B cell (primary cell): ENCODE measurements at regions not wholly inside any gene's neighbourhood (a gene's known extent, or its start where the extent isn't known, plus 50 kb on each side); places are given as distances from the start of the nearest gene placed in this dataset.

Source experiments
- ATAC-seq: fragments of 200-7000 bp; cut with Tn5 transposase; one replicate; pipeline ENCODE4 v1.10.0; 2021; ENCODE audit warnings: low read depth, mild to moderate bottlenecking, moderate number of reproducible peaks, moderate library complexity
- CTCF ChIA-PET: fragments of 350-600 bp; sonication (Branson Sonifier 250); formaldehyde crosslinking; loops from one replicate; lab custom pipeline; 2021; ENCODE audit warnings: antibody characterized with exemption, inconsistent platforms; lab: Charles Lee
- POLR2A ChIA-PET: fragments of 350-600 bp; sonication (Branson Sonifier 250); formaldehyde crosslinking; loops from one replicate; lab custom pipeline; 2021; ENCODE audit warnings: antibody characterized with exemption; lab: Charles Lee
- DNase-seq: peaks from one replicate; pipeline ENCODE4 v3.0.0; 2013
- H2AFZ ChIP-seq: 2 replicates; pipeline ENCODE4 v1.6.1; 2012; ENCODE audit warnings: mild to moderate bottlenecking, low read depth, low read length; ENCODE audit not compliant: insufficient read depth, poor library complexity, severe bottlenecking
- H3K27ac ChIP-seq, 2 donors: 1 replicate in 1 of 2; 2 replicates in 1 of 2; pipeline ENCODE4 v1.5.1; 2012 to 2013; ENCODE audit warnings: low read length in 2 of 2, mild to moderate bottlenecking in 2 of 2, moderate library complexity in 1 of 2
- H3K27me3 ChIP-seq, 4 experiments: fragments of 200-600 bp in 1 of 4; sonication (generic) in 1 of 4; replicated peaks in 1 of 4; 1 replicate in 2 of 4; 2 replicates in 2 of 4; pipeline versions ENCODE4 v1.6.1 to v1.7.0; 2013 to 2016; ENCODE audit warnings: low read length in 3 of 4, mild to moderate bottlenecking in 2 of 4, mixed read lengths in 1 of 4, moderate library complexity in 1 of 4; ENCODE audit not compliant: insufficient read depth in 4 of 4, control insufficient read depth in 3 of 4; ENCODE audit errors: control extremely low read depth in 1 of 4
- H3K36me3 ChIP-seq, 2 experiments: replicated peaks in 1 of 2; 1 replicate in 1 of 2; 2 replicates in 1 of 2; pipeline versions ENCODE4 v1.6.1 to v1.7.1; 2013; ENCODE audit warnings: low read length in 1 of 2; ENCODE audit not compliant: insufficient read depth in 2 of 2, control insufficient read depth in 1 of 2; ENCODE audit errors: control extremely low read depth in 1 of 2, extremely low read depth in 1 of 2
- H3K4me1 ChIP-seq, 2 donors: fragments of 200-600 bp in 1 of 2; sonication (generic) in 1 of 2; 1 replicate in 1 of 2; 2 replicates in 1 of 2; pipeline versions ENCODE4 v1.5.1 to v1.6.1; 2013 to 2017; ENCODE audit warnings: low read length in 2 of 2; ENCODE audit not compliant: control insufficient read depth in 2 of 2, insufficient read depth in 2 of 2
- H3K4me2 ChIP-seq: replicated peaks from 2 replicates; pipeline ENCODE3; 2012; ENCODE audit warnings: mild to moderate bottlenecking, low read depth, low read length; ENCODE audit not compliant: poor library complexity, severe bottlenecking
- H3K4me3 ChIP-seq, 5 experiments: fragments of 200-600 bp in 1 of 5; sonication (generic) in 1 of 5; 1 replicate in 3 of 5; 2 replicates in 2 of 5; pipeline versions ENCODE4 v1.5.1 to v1.7.0; 2011 to 2016; ENCODE audit warnings: low read length in 4 of 5, mild to moderate bottlenecking in 4 of 5, low read depth in 2 of 5, control low read depth in 1 of 5, moderate library complexity in 1 of 5; ENCODE audit not compliant: insufficient read depth in 1 of 5; ENCODE audit errors: control extremely low read depth in 1 of 5, extremely low read depth in 1 of 5
- H3K79me2 ChIP-seq: fragments of 200-600 bp; sonication (generic); one replicate; pipeline ENCODE4 v1.6.0; 2016; ENCODE audit warnings: low read length; ENCODE audit not compliant: control insufficient read depth, insufficient read depth
- H3K9ac ChIP-seq: fragments of 200-600 bp; sonication (generic); 2 replicates; pipeline ENCODE4 v1.6.1; 2017; ENCODE audit warnings: mild to moderate bottlenecking, low read length, moderate library complexity
- H3K9me3 ChIP-seq, 3 donors: one replicate each; pipeline versions ENCODE4 v1.6.1 to v1.7.1; 2013; ENCODE audit warnings: low read length in 2 of 3; ENCODE audit not compliant: control insufficient read depth in 2 of 3, insufficient read depth in 1 of 3; ENCODE audit errors: control extremely low read depth in 1 of 3
- H4K20me1 ChIP-seq: 2 replicates; pipeline ENCODE4 v1.6.0; 2012; ENCODE audit warnings: mild to moderate bottlenecking, low read length; ENCODE audit not compliant: insufficient read depth, control insufficient read depth, poor library complexity, severe bottlenecking
- H3K27ac Mint-ChIP-seq: one replicate; pipeline ENCODE4 v1.8.0; 2021; ENCODE audit warnings: mixed read lengths
- H3K27me3 Mint-ChIP-seq: one replicate; pipeline ENCODE4 v1.8.0; 2021; ENCODE audit warnings: mixed read lengths
- H3K4me1 Mint-ChIP-seq: one replicate; pipeline ENCODE4 v1.8.0; 2021; ENCODE audit warnings: mixed read lengths
- H3K4me3 Mint-ChIP-seq: one replicate; pipeline ENCODE4 v1.8.0; 2021; ENCODE audit warnings: mixed read lengths
- H3K9me3 Mint-ChIP-seq: one replicate; pipeline ENCODE4 v1.8.0; 2022; ENCODE audit warnings: mixed read lengths; ENCODE audit not compliant: insufficient read depth
- EZH2 ChIP-seq: IDR thresholded peaks from 2 replicates; pipeline ENCODE4 v1.6.1; 2012; ENCODE audit warnings: borderline replicate concordance, low read depth, mild to moderate bottlenecking, moderate library complexity, low read length; ENCODE audit not compliant: insufficient read depth, poor library complexity, severe bottlenecking
- WGBS: methylation state at CpG from one replicate; pipeline ENCODE4 v1.1.5; 2013; ENCODE audit warnings: missing lambda C conversion rate; ENCODE audit not compliant: insufficient coverage; 5-methylcytosine and 5-hydroxymethylcytosine counted together
- intact Hi-C: fragments of 100-400 bp; cut with micrococcal nuclease; formaldehyde crosslinking; loops from one replicate; pipeline ENCODE4 v1.10.0; 2022
- TF ChIP-seq, protein P1 (sequence below): fragments of 200-600 bp; IDR thresholded peaks from one replicate; pipeline ENCODE4 v1.8.0; 2022; ENCODE audit warnings: antibody characterized with exemption, mild to moderate bottlenecking

DNA sequence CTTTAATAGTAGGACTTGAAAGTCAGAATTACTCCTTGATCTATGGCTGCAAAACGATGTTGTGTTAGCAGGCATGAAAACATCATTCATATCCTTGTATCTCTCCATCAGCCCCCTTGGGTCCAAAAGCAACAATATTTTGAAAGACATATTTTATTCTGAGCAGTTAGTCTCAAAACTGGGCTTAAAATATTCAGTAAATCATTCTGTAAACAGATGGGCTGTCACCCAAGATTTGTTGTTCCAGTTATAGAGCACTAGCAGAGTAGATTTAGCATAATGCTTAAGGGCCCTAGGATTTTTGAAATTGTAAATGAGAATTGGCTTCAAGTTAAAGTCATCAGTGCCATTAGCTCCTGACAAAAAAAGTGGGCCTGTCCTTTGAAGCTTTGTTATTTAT is 1565.6 kb downstream of the STIM2 start:
- no peak overlapping the region for H3K4me3 Mint-ChIP-seq
- TF ChIP-seq, protein P1, sequence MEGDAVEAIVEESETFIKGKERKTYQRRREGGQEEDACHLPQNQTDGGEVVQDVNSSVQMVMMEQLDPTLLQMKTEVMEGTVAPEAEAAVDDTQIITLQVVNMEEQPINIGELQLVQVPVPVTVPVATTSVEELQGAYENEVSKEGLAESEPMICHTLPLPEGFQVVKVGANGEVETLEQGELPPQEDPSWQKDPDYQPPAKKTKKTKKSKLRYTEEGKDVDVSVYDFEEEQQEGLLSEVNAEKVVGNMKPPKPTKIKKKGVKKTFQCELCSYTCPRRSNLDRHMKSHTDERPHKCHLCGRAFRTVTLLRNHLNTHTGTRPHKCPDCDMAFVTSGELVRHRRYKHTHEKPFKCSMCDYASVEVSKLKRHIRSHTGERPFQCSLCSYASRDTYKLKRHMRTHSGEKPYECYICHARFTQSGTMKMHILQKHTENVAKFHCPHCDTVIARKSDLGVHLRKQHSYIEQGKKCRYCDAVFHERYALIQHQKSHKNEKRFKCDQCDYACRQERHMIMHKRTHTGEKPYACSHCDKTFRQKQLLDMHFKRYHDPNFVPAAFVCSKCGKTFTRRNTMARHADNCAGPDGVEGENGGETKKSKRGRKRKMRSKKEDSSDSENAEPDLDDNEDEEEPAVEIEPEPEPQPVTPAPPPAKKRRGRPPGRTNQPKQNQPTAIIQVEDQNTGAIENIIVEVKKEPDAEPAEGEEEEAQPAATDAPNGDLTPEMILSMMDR = no peak
- TF ChIP-seq EZH2 = no peak
- Histone ChIP-seq H3K27ac (no peak overlapping the region), H3K9me3 (no peaks in the 10 kb centered on the region), H3K36me3 (no peaks in the 10 kb centered on the region), H3K79me2 (no peaks in the 10 kb centered on the region), H3K27me3 (no peaks in the 10 kb centered on the region), H3K4me1 (no peaks in the 10 kb centered on the region), H3K9ac (no peak overlapping the region), H4K20me1 (no peaks in the 10 kb centered on the region), H2AFZ (no peak overlapping the region), H3K4me3 (no peak overlapping the region), H3K4me2 (no peak overlapping the region)
- H3K27ac Mint-ChIP-seq = no peak overlapping the region
- ChIA-PET CTCF (no interaction called here), POLR2A (no interaction called here)
- H3K9me3 Mint-ChIP-seq = no peaks in the 10 kb centered on the region
- H3K27me3 Mint-ChIP-seq = no peaks in the 10 kb centered on the region
- no peak for DNase-seq
- no peak for ATAC-seq
- no peaks in the 10 kb centered on the region for H3K4me1 Mint-ChIP-seq
- WGBS = no CpG with 5 or more reads among the region's 1 CpG
- intact Hi-C loops = no loop called here

DNA sequence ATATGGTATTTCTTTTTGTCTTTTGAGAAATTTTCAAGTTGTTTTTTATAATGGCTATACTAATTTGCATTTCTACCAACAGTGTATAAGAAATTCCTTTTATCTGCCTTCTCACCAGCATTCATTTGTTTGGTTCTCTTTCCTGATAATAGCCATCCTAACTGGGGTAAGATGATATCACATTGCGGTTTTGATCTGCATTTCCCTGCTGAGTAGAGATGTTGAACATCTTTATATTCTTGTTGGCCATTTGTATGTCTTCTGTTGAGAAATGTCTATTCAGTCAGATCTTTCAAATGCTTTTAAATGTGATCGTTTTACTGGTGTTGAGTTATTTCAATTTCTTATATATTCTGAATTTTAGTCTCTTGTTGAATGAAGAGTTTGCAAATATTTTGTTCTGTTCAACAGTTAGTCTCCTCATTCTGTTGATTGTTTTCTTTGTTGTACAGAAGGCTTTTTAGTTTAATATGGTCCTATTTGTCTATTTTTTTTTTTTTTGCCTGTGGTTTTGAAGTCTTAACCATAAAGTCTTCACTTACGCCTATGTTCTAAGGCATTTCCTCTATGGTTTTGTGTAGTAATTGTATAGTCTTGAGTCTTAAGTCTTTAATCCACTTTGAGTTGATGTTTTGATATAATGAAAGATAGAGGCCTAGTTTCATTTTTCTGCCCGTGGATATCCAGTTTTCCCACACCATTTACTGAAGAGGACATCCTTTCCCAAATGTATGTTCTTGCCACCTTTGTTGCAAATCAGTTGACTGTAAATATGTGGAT is 1566.9 kb downstream of the STIM2 start:
- Mint-ChIP-seq H3K4me1 (no peaks in the 10 kb centered on the region), H3K9me3 (no peaks in the 10 kb centered on the region), H3K27ac (no peak overlapping the region), H3K4me3 (no peak overlapping the region), H3K27me3 (no peaks in the 10 kb centered on the region)
- no peaks in the 10 kb centered on the region for H3K4me1 ChIP-seq
- DNase-seq = no peak
- ChIA-PET POLR2A (no interaction called here), CTCF (no interaction called here)
- no peaks in the 10 kb centered on the region for H3K36me3 ChIP-seq
- H3K4me2 ChIP-seq = no peak overlapping the region
- no peaks in the 10 kb centered on the region for H3K27me3 ChIP-seq
- no peak overlapping the region for H3K4me3 ChIP-seq
- intact Hi-C loops = no loop called here
- H2AFZ ChIP-seq = no peak overlapping the region
- H3K9ac ChIP-seq = no peak overlapping the region
- TF ChIP-seq EZH2 = no peak
- TF ChIP-seq, protein P1 = no peak
- H3K9me3 ChIP-seq = peaks cover 0 to 10% (median 0%) of the 10 kb centered on the region in 3 donors
- no peak overlapping the region for H3K27ac ChIP-seq
- no CpG with 5 or more reads among the region's 4 CpGs for WGBS
- H4K20me1 ChIP-seq = no peaks in the 10 kb centered on the region
- no peak for ATAC-seq
- no peaks in the 10 kb centered on the region for H3K79me2 ChIP-seq
